AG08395 (cell line): ENCODE measurements at regions not wholly inside any gene's neighbourhood (a gene's known extent, or its start where the extent isn't known, plus 50 kb on each side); places are given as distances from the start of the nearest gene placed in this dataset.
A peak's percentile ranks its signal among the peaks of the same experiment; 100 is the strongest.
"Not testable (repeated sequence)": the region's sequence is repeated elsewhere in the genome, so short reads cannot be mapped to it uniquely, and the experiment has no call there.

Experiments used
- DNase-seq: peaks from one replicate; pipeline ENCODE4 v3.0.0; 2012; ENCODE audit warnings: mixed read lengths, low spot score

DNA sequence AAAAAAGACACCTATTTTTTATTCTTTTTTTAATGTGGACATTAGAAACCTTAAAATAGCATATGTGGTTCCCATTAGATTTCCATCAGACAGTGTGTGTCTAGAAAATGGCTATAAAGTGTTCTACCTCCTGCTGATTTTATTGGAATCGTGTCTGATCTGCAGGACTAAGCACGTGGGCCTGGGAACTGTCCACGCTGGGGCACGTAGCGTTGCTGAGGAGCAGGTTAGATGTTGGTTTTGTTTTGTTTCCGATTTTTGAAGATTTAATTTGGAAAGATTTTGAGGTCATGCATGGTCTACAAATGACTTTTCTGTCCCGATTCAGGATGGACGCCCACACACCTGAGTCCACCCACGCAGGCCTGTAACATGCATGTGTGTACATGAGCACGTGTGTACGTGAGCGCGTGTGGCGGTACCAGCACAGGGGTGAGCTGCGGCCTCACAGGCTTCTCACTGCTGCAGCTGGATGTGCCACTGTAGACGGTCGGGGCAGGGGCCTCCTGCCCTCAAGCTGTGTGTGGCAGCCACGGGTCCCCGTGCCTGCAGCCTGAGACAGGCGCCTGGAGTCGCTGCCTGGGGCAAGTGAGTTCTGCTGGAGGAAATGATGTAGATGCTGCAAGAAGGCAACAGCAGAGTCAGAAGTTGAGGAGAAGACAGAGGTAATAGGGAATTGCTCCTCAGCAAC is 99.7 kb upstream of the CTDP1 start:
- no peak for DNase-seq

DNA sequence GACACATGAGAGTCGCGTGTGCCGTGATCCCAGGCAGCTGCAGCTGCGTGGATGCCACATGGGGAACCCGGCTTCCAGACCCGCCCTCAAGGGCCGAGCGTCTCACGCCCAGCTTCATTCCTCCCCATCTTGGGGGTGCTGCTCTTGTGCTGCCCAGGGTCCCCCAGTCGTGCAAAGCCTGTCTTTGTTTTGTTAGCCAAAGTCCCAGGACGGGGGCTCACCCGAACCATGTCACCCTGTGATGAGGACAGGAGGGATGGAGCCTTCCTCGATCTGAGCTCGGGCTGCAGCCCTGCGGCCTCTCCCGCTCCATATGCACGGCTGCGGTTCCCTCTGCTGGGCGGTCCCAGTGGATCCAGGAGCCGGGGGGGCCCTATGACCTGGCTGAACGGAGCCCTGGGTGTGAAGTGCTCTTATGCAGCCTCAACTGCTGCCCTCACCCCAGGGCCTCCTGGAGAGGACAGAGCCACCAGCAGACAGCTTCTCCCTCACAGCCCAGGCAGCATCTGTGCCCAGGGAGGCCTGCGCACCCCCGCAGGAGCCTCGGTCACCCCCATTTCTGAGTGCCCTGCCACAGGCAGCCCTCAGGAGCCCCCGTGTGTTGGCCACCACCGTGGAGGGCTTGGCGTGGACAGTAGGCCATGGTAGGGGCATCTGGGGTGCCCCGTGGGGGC is 99.0 kb upstream of the CTDP1 start:
- DNase-seq, result no peak

DNA sequence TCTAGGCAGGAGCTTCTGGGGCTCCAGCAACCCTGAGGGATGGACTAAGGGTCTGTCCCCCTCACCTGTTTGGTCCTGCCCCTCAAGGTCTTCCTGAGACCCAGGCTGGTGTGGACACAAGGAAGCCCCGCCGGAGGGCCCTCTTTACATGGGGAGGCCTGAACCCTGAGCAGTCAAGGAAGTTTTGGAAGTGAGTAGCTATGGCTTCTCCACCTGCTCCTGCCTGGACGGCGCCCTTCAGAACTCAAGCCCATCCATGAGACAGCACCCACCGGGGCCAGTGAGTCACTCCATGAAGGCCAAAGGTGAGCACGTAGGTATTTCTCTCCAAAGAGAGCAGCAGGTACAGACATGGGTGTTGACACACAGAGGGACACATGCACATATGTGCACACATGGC is 98.2 kb upstream of the CTDP1 start:
- DNase-seq, result no peak

DNA sequence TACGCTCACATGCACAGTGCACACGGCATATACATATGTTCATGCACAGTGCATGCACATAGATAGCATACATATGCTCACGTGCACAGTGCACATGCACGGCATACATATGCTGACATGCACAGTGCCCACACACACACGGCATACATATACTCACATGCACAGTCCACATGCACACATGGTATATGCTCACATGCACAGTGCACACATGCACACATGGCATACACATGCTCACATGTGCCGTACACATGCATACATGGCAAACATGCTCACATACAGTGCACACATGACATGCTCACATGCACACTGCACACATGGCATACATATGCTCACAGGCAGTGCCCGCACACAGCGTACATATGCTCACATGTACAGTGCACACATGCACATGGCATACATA is 97.7 kb upstream of the CTDP1 start:
- no peak for DNase-seq

DNA sequence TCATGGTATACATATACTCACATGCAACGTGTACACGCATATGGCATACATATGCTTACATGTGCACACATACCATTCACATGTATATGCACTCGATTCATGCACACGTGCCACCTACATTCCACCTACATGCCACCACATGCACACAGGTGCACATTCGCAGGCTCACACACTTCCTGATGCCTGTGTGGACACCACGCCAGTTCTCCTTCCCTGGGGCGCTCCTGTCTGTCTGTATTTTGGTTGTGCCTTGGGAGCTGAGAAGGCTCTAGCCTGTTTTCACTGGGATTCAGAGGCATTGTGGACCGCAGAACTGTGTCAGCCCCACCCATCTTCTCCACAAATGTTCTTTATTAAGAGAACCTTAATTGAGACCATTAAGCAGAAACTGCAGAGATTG is 96.6 kb upstream of the CTDP1 start:
- no peak for DNase-seq

DNA sequence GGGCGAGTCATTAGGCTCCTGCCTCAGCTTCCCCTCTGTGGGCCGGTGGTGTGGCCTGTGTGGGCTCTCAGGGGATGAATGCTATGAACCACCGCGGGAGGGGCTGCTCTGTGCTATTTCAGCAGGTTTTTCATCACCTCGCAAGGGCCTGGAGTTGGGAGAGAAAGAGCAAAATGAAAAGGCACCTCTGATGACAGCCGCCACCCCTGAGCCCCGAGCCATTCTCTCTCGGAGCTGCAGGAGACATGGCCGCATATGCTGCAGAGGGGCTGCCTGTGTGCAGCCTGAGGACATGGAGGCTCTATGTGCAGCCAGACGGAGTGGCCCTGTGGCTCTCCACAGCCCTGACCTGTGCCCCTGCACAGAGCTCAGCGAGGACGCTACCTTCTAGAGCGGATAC is 96.2 kb upstream of the CTDP1 start:
- DNase-seq, result no peak

DNA sequence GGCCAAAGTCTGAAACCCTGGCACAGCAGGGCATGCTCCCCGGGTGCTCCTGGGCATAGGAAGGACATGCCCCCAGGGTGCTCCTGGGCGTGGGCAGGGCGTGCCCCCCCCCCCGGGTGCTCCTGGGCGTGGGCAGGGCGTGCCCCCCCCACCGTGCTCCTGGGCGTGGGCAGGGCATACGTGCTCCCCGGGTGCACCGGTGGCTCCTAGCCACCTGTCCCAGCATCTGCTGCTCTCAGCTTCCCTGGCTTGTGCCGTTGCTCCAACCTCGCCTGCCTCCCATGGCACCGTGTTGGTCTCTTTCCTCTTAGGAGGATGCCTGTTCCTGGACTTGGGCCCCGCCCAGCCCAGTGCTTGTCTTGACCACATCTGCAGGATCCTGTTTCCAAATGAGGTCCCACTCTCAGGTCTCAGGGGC is 95.6 kb upstream of the CTDP1 start:
- DNase-seq, result no peak

DNA sequence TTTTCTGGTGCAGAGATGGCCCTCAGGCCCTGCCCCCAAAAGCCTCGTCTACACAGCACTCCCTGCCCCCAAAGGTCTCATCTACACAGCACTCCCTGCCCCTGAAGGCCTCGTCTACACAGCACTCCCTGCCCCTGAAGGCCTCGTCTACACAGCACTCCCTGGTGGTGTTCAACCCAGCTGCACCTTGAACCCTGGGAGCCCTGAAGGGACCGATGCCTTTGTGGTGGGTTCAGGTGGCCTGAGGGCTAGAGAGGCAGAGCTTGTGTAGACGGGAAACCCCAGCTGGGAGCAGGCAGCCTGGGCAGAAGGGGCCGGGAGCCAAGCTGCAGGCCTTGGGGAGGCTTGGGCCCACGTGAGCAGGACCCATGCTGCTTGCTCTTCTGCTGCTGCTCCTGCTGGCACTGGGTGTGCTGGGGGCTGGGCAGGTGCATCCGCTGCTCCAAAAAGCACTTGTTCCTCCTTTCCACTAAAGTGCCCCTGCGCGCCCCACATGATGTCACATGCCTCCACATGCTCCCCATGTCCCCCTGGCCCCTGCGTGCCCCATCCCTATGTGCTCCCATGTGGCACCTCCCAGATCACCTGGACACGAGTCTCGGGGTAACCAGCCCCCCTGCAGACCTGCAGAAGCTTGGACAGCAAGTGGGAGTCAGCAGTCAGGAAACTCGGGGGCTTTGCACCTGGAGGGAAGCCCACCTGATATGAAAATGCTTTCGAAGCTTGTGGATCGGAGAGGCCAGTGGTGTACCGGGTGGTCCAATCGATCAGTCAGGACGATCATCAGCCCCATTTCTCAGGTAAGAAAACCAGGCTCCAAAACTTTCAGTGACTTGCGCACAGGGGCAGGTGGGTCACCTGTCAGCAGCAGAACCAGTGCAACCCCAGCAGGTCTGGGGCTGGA is 94.9 kb upstream of the CTDP1 start:
- DNase-seq, result no peak

DNA sequence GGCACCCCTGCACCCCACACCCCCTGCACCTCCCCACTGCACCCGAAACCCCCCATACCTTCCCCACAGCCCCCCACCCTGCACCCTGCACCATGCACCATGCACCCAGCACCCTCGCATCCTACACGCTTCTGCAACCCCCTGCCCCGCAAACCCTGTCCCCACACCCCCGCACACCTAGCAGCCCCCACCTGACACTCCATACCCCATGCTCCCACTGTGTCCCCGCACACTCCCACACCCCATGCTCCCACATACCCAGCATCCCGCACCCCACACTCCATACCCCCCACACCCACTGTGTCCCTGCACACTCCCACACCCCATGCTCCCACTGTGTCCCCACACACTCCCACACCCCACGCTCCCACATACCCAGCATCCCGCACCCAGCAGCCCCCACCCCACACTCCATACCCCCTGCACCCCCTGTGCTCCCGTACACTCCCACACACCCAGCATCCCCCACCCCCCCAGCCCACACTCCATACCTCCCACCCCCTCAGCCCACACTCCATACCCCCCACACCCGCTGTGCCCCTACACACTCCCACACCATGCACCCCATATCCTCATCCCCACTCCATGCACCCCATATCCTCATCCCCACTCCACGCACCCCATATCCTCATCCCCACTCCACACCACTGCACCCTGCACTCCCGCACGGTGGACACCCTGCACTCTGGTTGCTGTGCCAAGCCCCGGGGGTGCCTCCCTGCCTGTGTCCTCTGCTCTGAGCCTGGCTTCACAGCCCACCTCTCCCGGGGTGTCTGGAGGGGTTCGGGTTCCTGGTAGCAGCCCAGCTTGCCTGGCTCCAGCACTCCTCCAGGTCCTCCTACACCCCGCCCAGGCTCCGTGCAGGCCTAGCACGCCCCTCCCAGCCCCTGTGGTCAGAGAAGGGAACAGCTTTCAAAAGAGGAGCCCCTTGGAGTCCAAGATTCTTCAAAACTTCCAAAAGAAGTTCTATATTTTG is 93.9 kb upstream of the CTDP1 start:
- DNase-seq, result no peak

DNA sequence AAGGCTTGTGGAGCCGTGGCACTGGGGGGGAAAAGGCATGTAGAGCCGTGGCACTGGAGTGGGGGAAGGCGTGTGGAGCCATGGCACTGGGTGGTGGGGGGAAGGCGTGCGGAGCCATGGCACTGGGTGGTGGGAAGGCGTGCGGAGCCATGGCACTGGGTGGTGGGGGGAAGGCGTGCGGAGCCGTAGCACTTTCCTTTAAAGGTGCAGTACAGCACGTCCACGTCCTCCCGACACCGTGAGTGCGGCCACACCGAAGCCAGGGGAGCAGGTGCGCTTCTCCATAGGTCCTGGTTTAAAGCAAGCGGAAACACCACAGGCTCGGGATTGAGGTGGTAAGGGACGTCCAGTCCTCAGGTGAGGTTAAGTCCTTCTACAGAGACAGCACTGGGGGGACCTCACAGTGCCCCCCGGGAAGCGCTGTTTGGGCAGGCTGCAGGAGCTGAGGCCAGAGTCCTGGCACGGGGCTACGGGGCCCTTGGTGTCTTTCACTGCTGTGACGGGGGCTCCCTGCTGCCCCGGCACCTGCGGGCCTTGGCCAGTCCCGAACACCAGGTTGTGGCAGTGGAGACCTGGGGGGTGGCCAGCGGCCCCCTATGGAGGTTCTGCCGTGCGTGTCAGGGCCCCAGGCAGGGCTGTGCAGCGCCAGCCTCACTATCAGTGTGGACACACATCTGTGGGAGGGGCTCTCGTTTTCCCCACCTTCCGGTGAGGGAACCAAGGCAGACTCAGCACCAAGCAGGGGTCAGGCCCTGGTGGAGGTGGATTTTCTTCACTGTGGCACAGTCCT is 93.0 kb upstream of the CTDP1 start:
- DNase-seq, result no peak

DNA sequence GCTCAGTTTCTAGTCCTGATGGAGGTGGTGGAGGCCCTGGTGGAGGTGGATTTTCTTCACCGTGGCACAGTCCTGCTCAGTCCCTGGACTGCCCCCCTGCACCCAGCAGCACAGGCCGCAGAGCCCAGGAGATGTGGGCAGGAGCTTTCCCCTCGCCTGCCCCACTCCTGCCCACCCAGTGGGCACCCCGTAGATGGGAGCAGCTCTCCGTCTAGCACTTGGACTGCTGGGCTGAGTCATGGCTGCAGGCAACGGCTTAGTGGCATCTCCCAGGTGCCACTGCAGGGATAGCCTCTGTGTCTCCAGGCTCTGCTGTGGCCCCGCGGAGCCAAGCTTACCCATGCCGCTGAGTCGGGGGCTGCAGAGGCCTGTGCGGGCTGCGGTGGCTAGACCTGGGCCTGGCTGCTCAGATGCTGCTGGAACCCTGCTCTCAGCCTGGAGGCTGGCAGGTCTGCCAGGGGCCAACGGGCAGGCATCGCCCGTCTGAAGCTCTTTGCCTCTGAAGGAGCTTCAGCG is 92.3 kb upstream of the CTDP1 start:
- no peak for DNase-seq

DNA sequence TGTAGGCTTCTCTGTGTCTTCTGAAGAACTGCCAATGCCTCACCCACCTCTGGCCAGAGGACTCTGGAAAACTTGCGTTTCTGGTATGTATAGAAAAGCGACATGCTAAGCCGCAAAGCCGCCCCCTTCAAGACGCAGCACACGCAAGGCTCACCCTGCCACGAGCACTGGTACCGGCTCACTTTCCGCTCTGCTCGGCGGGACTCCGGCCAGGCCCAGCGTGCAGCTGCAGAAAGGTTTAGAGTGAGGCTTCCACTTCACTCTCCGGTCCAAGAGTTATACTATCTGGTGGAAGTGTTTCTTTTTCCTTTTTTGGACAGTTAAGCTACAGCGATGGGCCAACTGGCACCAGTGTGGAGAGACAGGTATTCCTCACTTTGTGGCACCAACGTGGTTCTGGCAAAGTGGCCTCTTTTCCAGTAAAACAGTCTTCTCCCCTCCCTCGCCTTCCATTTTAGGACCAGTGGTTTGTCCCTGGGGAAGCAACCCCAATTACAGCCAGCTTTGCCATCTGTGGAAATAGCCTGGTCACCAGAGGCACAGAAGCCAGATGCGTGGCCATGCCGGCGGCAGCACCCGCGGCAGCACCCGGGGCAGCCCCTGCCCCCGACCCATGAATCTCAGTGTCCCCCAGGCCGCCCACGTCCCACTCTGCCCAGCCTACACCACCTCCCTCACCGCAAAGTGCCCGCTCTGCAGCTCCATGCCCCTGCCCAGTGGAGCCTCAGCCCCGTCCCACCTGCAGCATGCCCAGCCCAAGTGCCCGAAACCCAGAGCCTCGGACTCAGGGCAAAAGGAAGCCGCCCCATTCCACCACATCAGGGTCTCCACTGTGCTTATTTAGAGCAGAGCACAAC is 91.6 kb upstream of the CTDP1 start:
- DNase-seq, result no peak

DNA sequence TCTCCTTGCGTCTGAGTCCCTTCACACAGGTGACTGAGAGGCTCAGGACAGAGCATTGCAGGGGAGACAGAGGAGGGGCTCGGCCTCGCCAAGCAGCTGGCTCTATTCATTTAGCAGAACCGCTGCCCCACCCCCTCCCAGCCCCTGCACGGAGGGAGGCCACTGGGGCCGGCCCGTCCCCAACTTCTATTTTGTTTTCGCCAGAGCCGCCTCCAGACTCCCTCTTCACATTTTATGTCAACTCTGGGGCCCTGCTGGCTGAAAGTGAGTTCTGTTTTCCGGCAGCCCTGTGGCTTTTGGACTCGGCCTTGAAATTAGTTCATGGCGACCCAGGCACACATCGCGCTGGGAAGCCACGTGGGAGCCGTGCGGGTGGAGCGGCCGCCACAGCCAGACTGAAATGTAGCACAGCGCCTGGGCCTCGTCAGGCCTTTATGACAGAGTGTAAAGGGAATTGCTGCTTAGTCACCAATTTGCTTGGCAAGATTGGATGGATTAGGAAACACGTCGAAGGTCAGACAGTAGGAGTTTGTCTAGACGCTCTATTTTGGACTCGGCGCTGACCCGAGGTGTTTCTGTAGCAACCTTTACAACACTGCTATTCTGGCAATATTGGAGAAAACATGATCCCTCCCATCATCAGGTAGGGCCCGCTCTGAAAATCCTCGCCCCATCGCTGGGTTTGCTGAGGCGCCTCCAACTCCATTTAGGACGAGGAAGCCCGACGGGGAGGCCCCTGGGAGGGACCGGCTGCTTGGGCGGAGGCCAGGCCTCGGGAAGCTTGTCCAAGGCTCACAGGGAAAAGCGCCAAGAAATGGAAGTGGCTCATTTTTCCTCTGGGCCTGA is 90.7 kb upstream of the CTDP1 start:
- peak; percentile 86 for DNase-seq

DNA sequence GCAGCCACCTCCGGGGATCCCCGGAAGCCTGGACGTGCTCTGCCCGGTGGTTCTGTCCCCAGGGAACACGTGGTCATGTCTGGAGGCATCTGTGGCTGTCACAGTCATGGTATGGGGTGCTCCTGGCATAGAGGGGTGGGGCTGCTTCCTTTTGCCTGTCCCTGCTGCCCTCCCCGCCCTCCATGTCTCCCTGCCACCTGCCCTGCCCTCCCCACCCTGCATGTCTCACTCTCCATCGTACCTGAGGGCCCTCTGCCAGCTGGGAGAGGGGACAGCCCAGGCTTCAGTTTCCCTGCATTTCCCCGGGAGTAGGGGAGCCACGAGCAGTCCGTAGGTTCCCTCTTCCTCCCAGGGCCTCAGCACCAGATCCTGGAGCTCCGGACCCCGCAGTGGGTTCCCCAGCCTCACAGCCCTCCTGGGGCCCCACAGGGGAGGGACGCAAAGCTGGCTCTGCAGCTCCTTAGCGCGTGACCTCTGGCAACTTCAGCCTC is 90.0 kb upstream of the CTDP1 start:
- DNase-seq, result no peak

DNA sequence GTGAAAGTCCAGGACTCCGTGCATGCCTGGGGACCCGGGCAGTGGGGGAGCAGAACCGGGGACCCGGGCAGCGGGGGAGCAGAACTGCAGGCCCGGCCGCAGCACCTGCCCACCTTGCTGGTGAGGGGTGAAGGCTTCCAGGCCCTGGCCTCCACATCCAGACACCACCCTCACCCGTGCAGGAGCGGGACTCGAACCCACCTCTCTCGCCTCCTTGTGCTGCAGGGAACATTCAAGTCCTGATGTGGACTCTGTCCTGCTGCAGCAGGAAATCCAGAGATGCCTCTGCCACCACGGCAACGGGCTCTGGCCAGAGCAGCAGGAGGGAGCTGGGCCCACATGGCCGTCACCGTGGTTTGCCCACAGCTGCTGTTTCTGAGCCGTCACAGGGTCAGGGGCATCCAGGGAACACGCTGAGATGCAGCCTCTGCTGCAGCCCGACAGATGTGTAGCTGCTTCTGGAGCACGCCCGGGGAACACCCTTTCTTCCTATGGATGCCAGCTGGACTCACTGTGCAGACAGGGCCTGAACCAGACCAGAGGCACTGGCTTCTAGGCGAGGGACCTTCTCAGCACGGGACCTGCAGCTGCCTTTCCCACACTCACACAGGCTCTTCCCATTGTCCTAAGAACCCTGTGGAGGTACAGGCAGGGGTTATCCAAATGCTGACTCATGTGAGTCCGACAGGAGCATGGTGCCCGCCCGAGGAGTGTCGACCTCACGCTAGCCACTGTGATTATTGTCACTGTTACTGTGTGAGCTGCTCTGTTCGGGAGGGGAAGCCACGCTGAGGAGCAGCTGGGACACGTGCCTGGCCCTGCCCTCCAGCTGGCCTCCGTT is 89.2 kb upstream of the CTDP1 start:
- DNase-seq, result peak; percentile 22

DNA sequence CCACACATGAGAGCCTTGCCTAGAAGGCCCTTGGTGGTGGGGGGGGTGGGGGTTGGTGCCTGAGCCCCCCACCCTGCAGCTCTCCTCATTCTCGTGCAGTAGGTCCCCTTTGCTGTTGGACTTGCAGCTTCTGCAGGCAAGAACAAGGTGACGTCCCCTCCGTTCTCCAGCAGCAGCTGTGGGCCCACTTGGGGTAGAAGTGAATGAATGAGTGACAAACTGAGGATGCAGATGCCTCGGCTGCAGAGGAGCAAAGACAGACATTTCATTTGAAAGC is 88.6 kb upstream of the CTDP1 start:
- no peak for DNase-seq

DNA sequence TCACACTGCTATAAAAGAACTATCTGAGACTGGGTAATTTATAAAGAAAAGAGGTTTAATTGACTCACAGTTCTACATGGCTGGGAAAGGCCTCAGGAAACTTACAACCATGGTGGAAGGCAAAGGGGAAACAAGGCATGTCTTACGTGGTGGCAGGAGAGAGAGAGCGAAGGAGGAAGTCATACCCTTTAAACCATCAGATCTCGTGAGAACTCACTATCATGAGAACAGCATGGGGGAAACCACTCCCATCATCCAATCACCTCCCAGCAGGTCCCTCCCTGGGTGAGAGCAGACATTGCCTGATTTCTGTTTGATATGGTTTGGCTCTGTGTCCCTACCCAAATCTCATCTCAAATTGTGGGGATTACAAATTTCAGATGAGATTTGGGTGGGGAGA is 86.9 kb upstream of the CTDP1 start:
- DNase-seq, result not testable (repeated sequence)

DNA sequence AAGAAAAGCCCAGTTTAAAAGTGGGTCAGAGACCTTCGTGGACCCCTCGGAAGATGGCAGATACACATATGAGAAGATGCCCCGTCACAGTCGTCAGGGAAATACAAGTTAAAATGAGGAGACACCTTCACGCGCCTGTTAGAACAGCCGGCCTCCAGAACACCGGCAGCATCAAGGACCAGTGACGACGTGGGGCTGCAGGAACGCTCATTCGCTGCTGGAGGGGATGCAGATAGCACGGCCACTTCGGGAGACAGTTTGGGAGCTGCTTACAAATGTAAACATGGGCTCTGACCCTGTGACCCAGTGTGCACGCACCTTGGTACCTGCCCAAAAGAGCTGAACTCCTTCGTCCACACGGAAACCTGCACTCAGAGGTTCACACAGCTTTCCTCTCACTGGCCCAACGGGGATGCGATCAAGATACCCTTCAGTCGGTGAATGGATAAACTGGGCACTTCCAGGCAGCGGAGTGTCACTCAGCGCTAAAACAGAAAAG is 83.7 kb upstream of the CTDP1 start:
- DNase-seq, result no peak
